B cell (primary cell): ENCODE measurements at regions not wholly inside any gene's neighbourhood (a gene's known extent, or its start where the extent isn't known, plus 50 kb on each side); places are given as distances from the start of the nearest gene placed in this dataset.

ENCODE experiments used
- ATAC-seq: fragments of 200-7000 bp; cut with Tn5 transposase; one replicate; pipeline ENCODE4 v1.10.0; 2021; ENCODE audit warnings: low read depth, mild to moderate bottlenecking, moderate number of reproducible peaks, moderate library complexity
- CTCF ChIA-PET: fragments of 350-600 bp; sonication (Branson Sonifier 250); formaldehyde crosslinking; loops from one replicate; lab custom pipeline; 2021; ENCODE audit warnings: antibody characterized with exemption, inconsistent platforms; lab: Charles Lee
- POLR2A ChIA-PET: fragments of 350-600 bp; sonication (Branson Sonifier 250); formaldehyde crosslinking; loops from one replicate; lab custom pipeline; 2021; ENCODE audit warnings: antibody characterized with exemption; lab: Charles Lee
- DNase-seq: peaks from one replicate; pipeline ENCODE4 v3.0.0; 2013
- H2AFZ ChIP-seq: 2 replicates; pipeline ENCODE4 v1.6.1; 2012; ENCODE audit warnings: mild to moderate bottlenecking, low read depth, low read length; ENCODE audit not compliant: insufficient read depth, poor library complexity, severe bottlenecking
- H3K27ac ChIP-seq, 2 donors: 1 replicate in 1 of 2; 2 replicates in 1 of 2; pipeline ENCODE4 v1.5.1; 2012 to 2013; ENCODE audit warnings: low read length in 2 of 2, mild to moderate bottlenecking in 2 of 2, moderate library complexity in 1 of 2
- H3K27me3 ChIP-seq, 4 experiments: fragments of 200-600 bp in 1 of 4; sonication (generic) in 1 of 4; replicated peaks in 1 of 4; 1 replicate in 2 of 4; 2 replicates in 2 of 4; pipeline versions ENCODE4 v1.6.1 to v1.7.0; 2013 to 2016; ENCODE audit warnings: low read length in 3 of 4, mild to moderate bottlenecking in 2 of 4, mixed read lengths in 1 of 4, moderate library complexity in 1 of 4; ENCODE audit not compliant: insufficient read depth in 4 of 4, control insufficient read depth in 3 of 4; ENCODE audit errors: control extremely low read depth in 1 of 4
- H3K36me3 ChIP-seq, 2 experiments: replicated peaks in 1 of 2; 1 replicate in 1 of 2; 2 replicates in 1 of 2; pipeline versions ENCODE4 v1.6.1 to v1.7.1; 2013; ENCODE audit warnings: low read length in 1 of 2; ENCODE audit not compliant: insufficient read depth in 2 of 2, control insufficient read depth in 1 of 2; ENCODE audit errors: control extremely low read depth in 1 of 2, extremely low read depth in 1 of 2
- H3K4me1 ChIP-seq, 2 donors: fragments of 200-600 bp in 1 of 2; sonication (generic) in 1 of 2; 1 replicate in 1 of 2; 2 replicates in 1 of 2; pipeline versions ENCODE4 v1.5.1 to v1.6.1; 2013 to 2017; ENCODE audit warnings: low read length in 2 of 2; ENCODE audit not compliant: control insufficient read depth in 2 of 2, insufficient read depth in 2 of 2
- H3K4me2 ChIP-seq: replicated peaks from 2 replicates; pipeline ENCODE3; 2012; ENCODE audit warnings: mild to moderate bottlenecking, low read depth, low read length; ENCODE audit not compliant: poor library complexity, severe bottlenecking
- H3K4me3 ChIP-seq, 5 experiments: fragments of 200-600 bp in 1 of 5; sonication (generic) in 1 of 5; 1 replicate in 3 of 5; 2 replicates in 2 of 5; pipeline versions ENCODE4 v1.5.1 to v1.7.0; 2011 to 2016; ENCODE audit warnings: low read length in 4 of 5, mild to moderate bottlenecking in 4 of 5, low read depth in 2 of 5, control low read depth in 1 of 5, moderate library complexity in 1 of 5; ENCODE audit not compliant: insufficient read depth in 1 of 5; ENCODE audit errors: control extremely low read depth in 1 of 5, extremely low read depth in 1 of 5
- H3K79me2 ChIP-seq: fragments of 200-600 bp; sonication (generic); one replicate; pipeline ENCODE4 v1.6.0; 2016; ENCODE audit warnings: low read length; ENCODE audit not compliant: control insufficient read depth, insufficient read depth
- H3K9ac ChIP-seq: fragments of 200-600 bp; sonication (generic); 2 replicates; pipeline ENCODE4 v1.6.1; 2017; ENCODE audit warnings: mild to moderate bottlenecking, low read length, moderate library complexity
- H3K9me3 ChIP-seq, 3 donors: one replicate each; pipeline versions ENCODE4 v1.6.1 to v1.7.1; 2013; ENCODE audit warnings: low read length in 2 of 3; ENCODE audit not compliant: control insufficient read depth in 2 of 3, insufficient read depth in 1 of 3; ENCODE audit errors: control extremely low read depth in 1 of 3
- H4K20me1 ChIP-seq: 2 replicates; pipeline ENCODE4 v1.6.0; 2012; ENCODE audit warnings: mild to moderate bottlenecking, low read length; ENCODE audit not compliant: insufficient read depth, control insufficient read depth, poor library complexity, severe bottlenecking
- H3K27ac Mint-ChIP-seq: one replicate; pipeline ENCODE4 v1.8.0; 2021; ENCODE audit warnings: mixed read lengths
- H3K27me3 Mint-ChIP-seq: one replicate; pipeline ENCODE4 v1.8.0; 2021; ENCODE audit warnings: mixed read lengths
- H3K4me1 Mint-ChIP-seq: one replicate; pipeline ENCODE4 v1.8.0; 2021; ENCODE audit warnings: mixed read lengths
- H3K4me3 Mint-ChIP-seq: one replicate; pipeline ENCODE4 v1.8.0; 2021; ENCODE audit warnings: mixed read lengths
- H3K9me3 Mint-ChIP-seq: one replicate; pipeline ENCODE4 v1.8.0; 2022; ENCODE audit warnings: mixed read lengths; ENCODE audit not compliant: insufficient read depth
- EZH2 ChIP-seq: IDR thresholded peaks from 2 replicates; pipeline ENCODE4 v1.6.1; 2012; ENCODE audit warnings: borderline replicate concordance, low read depth, mild to moderate bottlenecking, moderate library complexity, low read length; ENCODE audit not compliant: insufficient read depth, poor library complexity, severe bottlenecking
- WGBS: methylation state at CpG from one replicate; pipeline ENCODE4 v1.1.5; 2013; ENCODE audit warnings: missing lambda C conversion rate; ENCODE audit not compliant: insufficient coverage; 5-methylcytosine and 5-hydroxymethylcytosine counted together
- intact Hi-C: fragments of 100-400 bp; cut with micrococcal nuclease; formaldehyde crosslinking; loops from one replicate; pipeline ENCODE4 v1.10.0; 2022
- TF ChIP-seq, protein P1 (sequence below): fragments of 200-600 bp; IDR thresholded peaks from one replicate; pipeline ENCODE4 v1.8.0; 2022; ENCODE audit warnings: antibody characterized with exemption, mild to moderate bottlenecking

DNA sequence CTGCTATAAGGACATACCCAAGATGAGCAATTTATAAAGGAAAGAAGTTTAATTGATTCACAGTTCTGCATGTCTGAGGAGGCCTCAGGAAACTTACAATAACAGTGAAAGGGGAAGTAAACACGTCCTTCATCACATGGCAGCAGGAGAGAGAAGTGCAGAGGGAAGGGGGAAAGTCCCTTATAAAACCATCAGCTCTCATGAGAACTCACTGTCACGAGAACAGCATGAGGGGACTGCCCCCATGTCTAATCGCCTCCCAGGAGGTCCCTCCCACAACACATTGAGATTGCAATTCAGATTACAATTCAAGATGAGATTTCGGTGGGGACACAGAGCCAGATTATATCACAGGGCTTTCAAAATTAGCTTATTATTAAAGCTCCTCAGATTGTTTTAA is 209.5 kb upstream of the PPP3CA start:
- CTCF ChIA-PET = interaction anchor here (0.6 kb wide), 1 partner anchor 247 kb away, joined by 3 read pairs; no protein-coding TSS in a partner anchor
- Histone ChIP-seq H3K4me2 (no peak overlapping the region), H3K9me3 (peaks cover 3 to 28% (median 27%) of the 10 kb centered on the region in 3 donors), H2AFZ (no peak overlapping the region), H3K9ac (no peak overlapping the region), H3K36me3 (no peaks in the 10 kb centered on the region), H3K27me3 (no peaks in the 10 kb centered on the region), H3K4me3 (no peak overlapping the region), H3K4me1 (no peaks in the 10 kb centered on the region), H4K20me1 (no peaks in the 10 kb centered on the region), H3K27ac (peak overlapping the region; percentile 26 to 71), H3K79me2 (no peaks in the 10 kb centered on the region)
- peak overlapping the region; percentile 32 for H3K4me3 Mint-ChIP-seq
- WGBS = no CpG with 5 or more reads among the region's 4 CpGs
- TF ChIP-seq EZH2 = no peak
- TF ChIP-seq, protein P1, sequence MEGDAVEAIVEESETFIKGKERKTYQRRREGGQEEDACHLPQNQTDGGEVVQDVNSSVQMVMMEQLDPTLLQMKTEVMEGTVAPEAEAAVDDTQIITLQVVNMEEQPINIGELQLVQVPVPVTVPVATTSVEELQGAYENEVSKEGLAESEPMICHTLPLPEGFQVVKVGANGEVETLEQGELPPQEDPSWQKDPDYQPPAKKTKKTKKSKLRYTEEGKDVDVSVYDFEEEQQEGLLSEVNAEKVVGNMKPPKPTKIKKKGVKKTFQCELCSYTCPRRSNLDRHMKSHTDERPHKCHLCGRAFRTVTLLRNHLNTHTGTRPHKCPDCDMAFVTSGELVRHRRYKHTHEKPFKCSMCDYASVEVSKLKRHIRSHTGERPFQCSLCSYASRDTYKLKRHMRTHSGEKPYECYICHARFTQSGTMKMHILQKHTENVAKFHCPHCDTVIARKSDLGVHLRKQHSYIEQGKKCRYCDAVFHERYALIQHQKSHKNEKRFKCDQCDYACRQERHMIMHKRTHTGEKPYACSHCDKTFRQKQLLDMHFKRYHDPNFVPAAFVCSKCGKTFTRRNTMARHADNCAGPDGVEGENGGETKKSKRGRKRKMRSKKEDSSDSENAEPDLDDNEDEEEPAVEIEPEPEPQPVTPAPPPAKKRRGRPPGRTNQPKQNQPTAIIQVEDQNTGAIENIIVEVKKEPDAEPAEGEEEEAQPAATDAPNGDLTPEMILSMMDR = no peak
- ATAC-seq = peak; percentile 92
- intact Hi-C loops = no loop called here
- H3K27me3 Mint-ChIP-seq = no peaks in the 10 kb centered on the region
- POLR2A ChIA-PET = no interaction called here
- peak; percentile 70 for DNase-seq
- peaks cover 8% of the 10 kb centered on the region for H3K4me1 Mint-ChIP-seq
- peak overlapping the region; percentile 89 for H3K27ac Mint-ChIP-seq
- peaks cover 12% of the 10 kb centered on the region for H3K9me3 Mint-ChIP-seq

DNA sequence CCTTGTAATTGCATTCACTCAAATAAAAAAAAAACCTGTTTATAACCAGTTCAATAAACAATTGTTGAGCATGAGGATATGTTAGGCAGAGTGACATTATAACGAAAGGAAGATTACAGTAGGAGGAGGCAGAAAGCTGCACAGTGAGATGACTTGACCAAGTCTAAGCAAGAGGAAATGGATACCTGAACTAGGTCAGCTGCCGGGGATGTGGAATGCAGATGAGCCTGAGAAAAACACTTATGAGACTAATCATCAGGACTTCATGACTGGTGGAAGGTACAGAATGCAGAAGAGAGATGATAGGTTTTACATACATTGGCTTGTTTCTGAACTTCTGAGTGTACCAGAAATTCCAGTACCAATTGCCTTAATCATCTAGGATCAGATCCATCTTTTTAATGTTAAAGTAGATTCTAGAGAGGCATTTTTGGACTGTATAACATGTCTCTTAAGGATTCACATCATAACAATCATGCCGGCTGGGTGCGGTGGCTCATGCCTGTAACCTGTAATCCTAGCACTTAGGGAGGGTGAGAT is 208.1 kb upstream of the PPP3CA start:
- 100% methylated on average over 2 of the region's 4 CpGs for WGBS
- Histone ChIP-seq H2AFZ (no peak overlapping the region), H3K9me3 (peaks cover 3 to 32% (median 31%) of the 10 kb centered on the region in 3 donors), H3K4me1 (no peaks in the 10 kb centered on the region), H3K27ac (no peak overlapping the region), H3K4me3 (no peak overlapping the region), H3K27me3 (no peaks in the 10 kb centered on the region), H3K79me2 (no peaks in the 10 kb centered on the region), H3K36me3 (no peaks in the 10 kb centered on the region), H3K9ac (no peak overlapping the region), H3K4me2 (no peak overlapping the region), H4K20me1 (no peaks in the 10 kb centered on the region)
- Mint-ChIP-seq H3K27me3 (no peaks in the 10 kb centered on the region), H3K4me1 (peaks cover 8% of the 10 kb centered on the region), H3K9me3 (peaks cover 12% of the 10 kb centered on the region), H3K27ac (no peak overlapping the region), H3K4me3 (no peak overlapping the region)
- DNase-seq (no peak), ATAC-seq (no peak)
- POLR2A ChIA-PET = no interaction called here
- CTCF ChIA-PET = no interaction called here
- intact Hi-C loops = no loop called here
- TF ChIP-seq EZH2 = no peak
- TF ChIP-seq, protein P1 = no peak
